ENCODE measurements at regions not wholly inside any gene's neighbourhood (a gene's known extent, or its start where the extent isn't known, plus 50 kb on each side); places are given as distances from the start of the nearest gene placed in this dataset.
A peak's percentile ranks its signal among the peaks of the same experiment; 100 is the strongest.

DNA sequence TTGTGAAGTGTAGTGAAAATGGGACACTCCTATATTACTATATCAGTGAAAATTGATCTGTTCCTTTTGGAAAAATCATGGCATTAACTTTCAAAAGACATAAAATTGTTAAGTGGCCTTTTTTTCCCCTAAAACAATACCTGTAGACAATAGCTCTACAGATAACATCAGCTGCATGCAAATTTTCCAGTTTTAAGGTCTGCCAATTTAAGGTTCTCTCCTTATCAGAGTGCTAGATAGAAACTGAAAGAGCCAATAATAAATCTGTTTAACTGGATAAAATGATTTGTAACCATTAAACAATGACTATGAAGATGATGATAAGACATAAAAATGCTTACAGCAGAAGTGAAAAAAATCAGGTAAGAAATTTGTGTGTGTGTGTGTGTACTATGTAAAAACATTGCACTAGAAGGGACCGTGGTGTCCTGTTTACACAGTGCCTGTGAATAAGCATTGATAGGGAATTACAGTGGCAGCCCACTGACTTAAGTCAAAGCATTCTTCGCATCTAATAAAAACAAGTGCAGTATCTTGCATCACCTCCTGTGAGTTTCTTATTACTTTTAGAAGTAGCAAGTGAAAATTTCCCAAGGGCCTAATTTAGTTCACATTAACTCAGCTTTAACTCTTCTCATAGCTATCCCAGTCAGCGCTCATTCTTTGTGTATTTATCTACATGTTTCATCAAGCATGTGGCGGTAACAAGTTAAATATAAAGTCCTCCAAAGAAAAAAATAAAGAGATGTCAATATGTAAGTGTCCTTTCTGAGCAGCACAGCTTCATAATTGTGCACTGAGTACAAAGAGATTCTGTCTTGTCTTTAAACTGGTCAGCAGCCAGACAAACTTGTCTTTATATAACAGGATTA is 261.9 kb downstream of the ARL4A start:
- ATAC-seq (no peak), DNase-seq (ENCODE audit: low read depth, low spot score) (no peak)
- Histone ChIP-seq H2AFZ (ENCODE audit: low read depth, low read length, poor library complexity, severe bottlenecking) (peak overlapping the region; percentile 36), H3K27me3 (ENCODE audit: insufficient read depth, low read length) (no peaks in the 10 kb centered on the region), H3K9ac (ENCODE audit: low read length) (no peak overlapping the region), H3K79me2 (ENCODE audit: insufficient read depth, low read length) (no peaks in the 10 kb centered on the region), H3K36me3 (ENCODE audit: control insufficient read depth in 1 of 2, insufficient read depth in 2 of 2, low read length in 2 of 2) (no peaks in the 10 kb centered on the region), H3K9me3 (ENCODE audit: control insufficient read depth in 1 of 2, insufficient read depth in 1 of 2, low read depth in 1 of 2, low read length in 2 of 2) (no peaks in the 10 kb centered on the region), H3K4me1 (ENCODE audit: control insufficient read depth in 1 of 2, insufficient read depth in 2 of 2, low read length in 2 of 2) (peaks cover 10 to 12% of the 10 kb centered on the region in 2 experiments; a peak in 3 of 4 replicates), H3K4me3 (replicated peaks in 1 of 2; ENCODE audit: low read depth in 1 of 2, low read length in 2 of 2) (no peak overlapping the region), H3K4me2 (ENCODE audit: low read length) (no peak overlapping the region), H4K20me1 (ENCODE audit: insufficient read depth) (no peaks in the 10 kb centered on the region), H3K9me2 (ENCODE audit: insufficient read depth) (no peaks in the 10 kb centered on the region), H3K27ac (ENCODE audit: low read depth, low read length) (no peak overlapping the region)
- TF ChIP-seq ZBTB33 (IDR thresholded peaks at IDR 0.05; ENCODE audit: extremely low read depth, insufficient replicate concordance, low read length): no peak
- ChIA-PET CTCF (no interaction called here), RAD21 (ENCODE audit: low non-redundant PET in 1 of 2, low total read pairs in 2 of 2, uncharacterized antibody in 2 of 2, unreplicated experiment in 2 of 2) (no interaction called here), POLR2A (no interaction called here)
- no TSS peak for BruUV-seq (replicated peaks)
- intact Hi-C loops (cut with micrococcal nuclease): no loop called here

DNA sequence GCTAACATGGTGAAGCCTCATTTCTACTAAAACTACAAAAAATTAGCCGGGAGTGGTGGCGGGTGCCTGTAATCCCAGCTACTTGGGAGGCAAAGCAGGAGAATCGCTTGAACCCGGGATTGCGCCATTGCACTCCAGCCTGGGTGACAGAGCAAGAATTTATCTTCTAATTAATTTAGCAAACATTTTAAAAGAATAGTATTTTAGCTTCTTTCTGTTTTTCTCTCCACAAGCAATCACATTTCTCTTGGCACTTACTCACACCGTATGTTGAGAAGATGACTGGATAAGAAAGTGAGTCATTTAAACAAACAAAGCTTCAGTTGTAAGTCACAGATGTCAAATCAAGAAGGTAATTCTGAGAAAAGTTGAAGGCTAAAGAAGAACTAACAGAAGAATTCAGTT is 264.0 kb downstream of the ARL4A start:
- Histone ChIP-seq H3K27me3 (ENCODE audit: insufficient read depth, low read length) (no peaks in the 10 kb centered on the region), H3K4me2 (ENCODE audit: low read length) (peak overlapping the region; percentile 36; the same call in 1 of the 2 replicates), H3K9me2 (ENCODE audit: insufficient read depth) (no peaks in the 10 kb centered on the region), H3K4me1 (ENCODE audit: control insufficient read depth in 1 of 2, insufficient read depth in 2 of 2, low read length in 2 of 2) (peaks cover 10 to 12% of the 10 kb centered on the region in 2 experiments; a peak in 3 of 4 replicates), H3K36me3 (ENCODE audit: control insufficient read depth in 1 of 2, insufficient read depth in 2 of 2, low read length in 2 of 2) (no peaks in the 10 kb centered on the region), H4K20me1 (ENCODE audit: insufficient read depth) (no peaks in the 10 kb centered on the region), H3K79me2 (ENCODE audit: insufficient read depth, low read length) (no peaks in the 10 kb centered on the region), H3K9ac (ENCODE audit: low read length) (no peak overlapping the region), H2AFZ (ENCODE audit: low read depth, low read length, poor library complexity, severe bottlenecking) (no peak overlapping the region), H3K9me3 (ENCODE audit: control insufficient read depth in 1 of 2, insufficient read depth in 1 of 2, low read depth in 1 of 2, low read length in 2 of 2) (no peaks in the 10 kb centered on the region), H3K27ac (ENCODE audit: low read depth, low read length) (no peak overlapping the region), H3K4me3 (replicated peaks in 1 of 2; ENCODE audit: low read depth in 1 of 2, low read length in 2 of 2) (no peak overlapping the region)
- ATAC-seq (peak; percentile 57), DNase-seq (ENCODE audit: low read depth, low spot score) (peak; percentile 18)
- ChIA-PET RAD21 (ENCODE audit: low non-redundant PET in 1 of 2, low total read pairs in 2 of 2, uncharacterized antibody in 2 of 2, unreplicated experiment in 2 of 2) (no interaction called here), POLR2A (no interaction called here), CTCF (no interaction called here)
- BruUV-seq (replicated peaks): no TSS peak
- intact Hi-C loops (cut with micrococcal nuclease): no loop called here
- TF ChIP-seq CTCF (IDR thresholded peaks at IDR 0.05 in 2 of 3, conservative IDR thresholded peaks at IDR 0.05 in 1 of 3; ENCODE audit: borderline replicate concordance in 1 of 3, insufficient read depth in 1 of 3, low read depth in 2 of 3, low read length in 2 of 3) (no peak), EZH2 (IDR thresholded peaks at IDR 0.05) (no peak), ZFX (IDR thresholded peaks at IDR 0.05) (no peak), SP1 (IDR thresholded peaks at IDR 0.05; ENCODE audit: low read depth) (0 out of 2 replicates have a peak, but pooled peaks have one; percentile 32), CBX3 (IDR thresholded peaks at IDR 0.05; ENCODE audit: low read depth) (peak; percentile 61; the same call in 1 of the 2 replicates), MAX (IDR thresholded peaks at IDR 0.05) (0 out of 2 replicates have a peak, but pooled peaks have one; percentile 17), ZBTB33 (IDR thresholded peaks at IDR 0.05; ENCODE audit: extremely low read depth, insufficient replicate concordance, low read length) (no peak), FOSL1 (IDR thresholded peaks at IDR 0.05; ENCODE audit: low read depth) (peak; percentile 76), TCF7L2 (IDR thresholded peaks at IDR 0.05; ENCODE audit: borderline replicate concordance, extremely low read depth, insufficient read depth, insufficient read length) (no peak), JUND (IDR thresholded peaks at IDR 0.05) (peak; percentile 70), RAD21 (IDR thresholded peaks at IDR 0.05; ENCODE audit: low read depth) (no peak), ELF1 (IDR thresholded peaks at IDR 0.05; ENCODE audit: borderline replicate concordance, low read depth) (no peak), EGR1 (IDR thresholded peaks at IDR 0.05; ENCODE audit: low read depth) (no peak)

All from HCT116 (cell line).